22Rv1 (cell line): ENCODE measurements at regions not wholly inside any gene's neighbourhood (a gene's known extent, or its start where the extent isn't known, plus 50 kb on each side); places are given as distances from the start of the nearest gene placed in this dataset.

ENCODE experiments used
- CTCF ChIP-seq: fragments of 450-650 bp; IDR thresholded peaks from 2 replicates; pipeline ENCODE4 v1.5.1; 2017; ENCODE audit warnings: mild to moderate bottlenecking
- ZFX ChIP-seq: fragments of 450-650 bp; IDR thresholded peaks from 2 replicates; pipeline ENCODE4 v1.6.1; 2017; ENCODE audit warnings: antibody characterized with exemption, borderline replicate concordance

GRCh38 chr5:82723168-82723567, 354.0 kb downstream of the TMEM167A start:
- TF ChIP-seq CTCF (no peak), ZFX (no peak)
